ENCODE measurements at regions not wholly inside any gene's neighbourhood (a gene's known extent, or its start where the extent isn't known, plus 50 kb on each side); places are given as distances from the start of the nearest gene placed in this dataset.

DNA sequence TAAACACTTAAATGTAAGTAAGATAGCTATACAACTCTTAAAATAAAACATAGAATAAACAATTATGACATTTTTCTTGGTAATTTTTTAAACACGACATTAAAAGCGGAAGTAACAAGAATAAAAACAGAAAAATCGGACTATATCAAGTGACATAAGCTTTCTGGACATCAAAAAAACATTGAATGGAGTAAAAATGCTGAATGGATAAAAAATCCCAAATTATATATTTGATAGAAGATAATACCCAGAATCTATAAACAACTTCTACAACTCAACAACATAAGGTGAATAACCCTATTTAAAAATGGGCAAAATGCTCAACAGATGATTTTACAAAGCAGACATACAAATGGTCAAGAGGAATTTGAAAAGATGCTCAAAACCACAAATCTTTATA lies 1866.5 kb downstream of the TP53TG3F start:
- TF ChIP-seq CTCF (IDR thresholded peaks at IDR 0.05) (no peak), POLR2A (IDR thresholded peaks at IDR 0.05) (no peak)

Measured in right lobe of liver (tissue), 4 donors.